GM20000 (cell line): ENCODE measurements at regions not wholly inside any gene's neighbourhood (a gene's known extent, or its start where the extent isn't known, plus 50 kb on each side); places are given as distances from the start of the nearest gene placed in this dataset.
"Not testable (repeated sequence)": the region's sequence is repeated elsewhere in the genome, so short reads cannot be mapped to it uniquely, and the experiment has no call there.

Experiments used
- DNase-seq: peaks from one replicate; pipeline ENCODE4 v3.0.0; 2012; ENCODE audit warnings: low spot score
- TF ChIP-seq, protein P1 (sequence below): IDR thresholded peaks from 2 replicates; pipeline ENCODE4 v1.5.1; 2012; ENCODE audit warnings: mild to moderate bottlenecking, control low read depth; ENCODE audit errors: extremely low read depth, missing control alignments

DNA sequence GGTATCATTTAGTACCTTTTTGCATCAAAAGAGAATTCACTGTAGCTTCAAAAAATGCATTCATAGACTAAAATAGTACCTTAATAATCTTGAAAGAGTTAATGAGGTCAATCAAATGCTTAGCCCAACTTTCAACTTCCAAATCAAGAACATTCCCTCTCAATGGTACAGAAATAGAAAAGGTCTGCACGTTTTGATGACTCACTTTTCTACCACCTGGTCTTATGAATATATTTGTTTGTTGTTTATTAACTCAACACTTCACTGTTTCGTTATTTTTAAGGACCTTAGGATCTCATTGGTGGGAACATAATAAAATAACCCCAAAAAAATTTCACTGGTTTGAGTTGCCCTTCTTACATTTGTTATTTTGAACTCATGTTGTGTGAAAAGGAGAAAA is 229.5 kb downstream of the MEF2C start:
- no peak for DNase-seq
- TF ChIP-seq, protein P1, sequence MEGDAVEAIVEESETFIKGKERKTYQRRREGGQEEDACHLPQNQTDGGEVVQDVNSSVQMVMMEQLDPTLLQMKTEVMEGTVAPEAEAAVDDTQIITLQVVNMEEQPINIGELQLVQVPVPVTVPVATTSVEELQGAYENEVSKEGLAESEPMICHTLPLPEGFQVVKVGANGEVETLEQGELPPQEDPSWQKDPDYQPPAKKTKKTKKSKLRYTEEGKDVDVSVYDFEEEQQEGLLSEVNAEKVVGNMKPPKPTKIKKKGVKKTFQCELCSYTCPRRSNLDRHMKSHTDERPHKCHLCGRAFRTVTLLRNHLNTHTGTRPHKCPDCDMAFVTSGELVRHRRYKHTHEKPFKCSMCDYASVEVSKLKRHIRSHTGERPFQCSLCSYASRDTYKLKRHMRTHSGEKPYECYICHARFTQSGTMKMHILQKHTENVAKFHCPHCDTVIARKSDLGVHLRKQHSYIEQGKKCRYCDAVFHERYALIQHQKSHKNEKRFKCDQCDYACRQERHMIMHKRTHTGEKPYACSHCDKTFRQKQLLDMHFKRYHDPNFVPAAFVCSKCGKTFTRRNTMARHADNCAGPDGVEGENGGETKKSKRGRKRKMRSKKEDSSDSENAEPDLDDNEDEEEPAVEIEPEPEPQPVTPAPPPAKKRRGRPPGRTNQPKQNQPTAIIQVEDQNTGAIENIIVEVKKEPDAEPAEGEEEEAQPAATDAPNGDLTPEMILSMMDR: no peak

DNA sequence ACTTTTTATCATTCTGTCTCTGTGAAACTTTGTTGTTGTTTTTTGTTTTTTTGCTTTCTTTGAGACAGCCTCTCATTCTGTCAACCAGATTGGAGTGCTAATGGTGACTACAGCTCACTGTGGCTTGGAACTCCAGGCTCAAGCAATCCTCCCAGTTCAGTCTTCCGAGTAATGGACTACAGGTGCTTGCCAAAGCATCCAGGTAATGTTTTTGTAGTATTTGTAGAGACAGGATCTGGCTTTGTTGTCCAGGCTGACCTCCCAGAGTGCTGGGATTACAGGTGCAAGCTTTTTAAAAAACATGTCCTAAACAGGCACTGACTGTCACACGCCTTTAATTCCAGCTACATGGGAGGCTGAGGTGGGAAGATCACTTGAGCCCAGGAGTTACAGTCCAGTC is 235.1 kb downstream of the MEF2C start:
- DNase-seq: no peak
- TF ChIP-seq, protein P1: no peak

GRCh38 chr5:88646866-88647265 is 236.1 kb downstream of the MEF2C start:
- no peak for DNase-seq
- TF ChIP-seq, protein P1: no peak

DNA sequence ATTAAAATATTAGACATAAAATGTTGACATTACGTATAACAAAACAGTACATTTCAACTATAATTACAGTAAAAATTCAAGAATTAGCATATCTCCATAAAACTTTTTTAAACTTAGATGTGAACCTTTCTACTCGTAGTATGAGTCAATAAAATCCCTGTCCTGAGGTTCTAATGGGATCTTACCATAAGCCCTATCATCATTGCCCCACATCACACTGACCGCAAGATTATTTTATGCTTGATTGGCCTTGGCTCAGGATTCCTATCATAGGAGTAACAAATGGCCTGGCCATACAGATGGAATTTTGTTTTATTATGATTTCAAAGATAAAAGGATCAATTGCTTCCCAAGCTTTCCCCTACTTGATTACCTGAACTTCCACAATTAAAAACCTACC is 238.3 kb downstream of the MEF2C start:
- TF ChIP-seq, protein P1: no peak
- DNase-seq: no peak

GRCh38 chr5:88643315-88643714 is 239.7 kb downstream of the MEF2C start:
- TF ChIP-seq, protein P1: no peak
- no peak for DNase-seq

DNA sequence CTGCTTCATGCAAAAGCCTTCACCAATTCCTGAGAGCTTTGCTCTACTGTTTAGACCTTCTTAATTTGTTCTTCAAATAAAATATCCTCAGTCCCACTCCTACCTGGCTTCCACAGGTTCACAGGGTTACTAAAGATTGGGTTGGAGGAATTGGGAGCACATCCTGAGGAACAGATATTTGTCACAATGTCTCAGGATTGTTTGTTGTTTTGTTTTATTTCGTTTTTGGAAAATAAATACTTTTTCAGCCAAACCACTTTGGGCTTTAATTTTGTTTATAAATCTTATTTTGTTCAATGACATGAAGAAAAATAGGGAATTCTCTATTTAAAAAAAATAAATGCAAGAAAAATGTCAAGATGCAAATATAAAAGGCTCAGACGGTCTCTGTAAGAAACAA is 249.0 kb downstream of the MEF2C start:
- TF ChIP-seq, protein P1: no peak
- DNase-seq: no peak

- DNase-seq: not testable (repeated sequence)
Measured at GRCh38 chr5:88622890-88623289, 260.1 kb downstream of the MEF2C start.

DNA sequence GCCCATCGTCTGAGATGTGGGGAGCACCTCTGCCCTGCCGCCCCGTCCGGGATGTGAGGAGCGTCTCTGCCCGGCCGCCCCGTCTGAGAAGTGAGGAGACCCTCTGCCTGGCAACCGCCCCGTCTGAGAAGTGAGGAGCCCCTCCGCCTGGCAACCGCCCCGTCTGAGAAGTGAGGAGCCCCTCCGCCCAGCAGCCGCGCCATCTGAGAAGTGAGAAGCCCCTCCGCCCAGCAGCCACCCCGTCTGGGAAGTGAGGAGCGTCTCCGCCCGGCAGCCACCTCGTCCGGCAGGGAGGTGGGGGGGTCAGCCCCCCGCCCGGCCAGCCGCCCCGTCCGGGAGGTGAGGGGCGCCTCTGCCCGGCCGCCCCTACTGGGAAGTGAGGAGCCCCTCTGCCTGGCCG is 267.2 kb downstream of the MEF2C start:
- DNase-seq: not testable (repeated sequence)

GRCh38 chr5:88613051-88613450 is 269.9 kb downstream of the MEF2C start:
- no peak for DNase-seq
- TF ChIP-seq, protein P1: no peak
